H1 (cell line): ENCODE measurements at regions not wholly inside any gene's neighbourhood (a gene's known extent, or its start where the extent isn't known, plus 50 kb on each side); places are given as distances from the start of the nearest gene placed in this dataset.

Experiments
- CTCF ChIA-PET: fragments of 300-600 bp; sonication (Branson Sonifier 250); formaldehyde crosslinking; loops from one replicate; lab custom pipeline; 2021; ENCODE audit not compliant: partially characterized antibody; lab: Charles Lee
- POLR2A ChIA-PET: fragments of 300-600 bp; sonication (Branson Sonifier 250); formaldehyde crosslinking; loops from one replicate; lab custom pipeline; 2021; ENCODE audit warnings: inconsistent platforms; ENCODE audit not compliant: partially characterized antibody; lab: Charles Lee
- DNase-seq, 2 experiments: peaks; one replicate each; pipeline versions ENCODE4 v3.0.0 to v3.0.0-alpha.2; 2010 to 2022; ENCODE audit warnings: low spot score in 2 of 2, low read depth in 1 of 2, mixed read lengths in 1 of 2
- FAIRE-seq: peaks from 2 replicates; lab custom pipeline; 2011; peaks lifted over from hg19 to GRCh38; lab: Jason Lieb, UNC
- H2AFZ ChIP-seq: 2 replicates; pipeline ENCODE4 v1.8.1; 2012; ENCODE audit warnings: low read length, inconsistent platforms
- H2AK5ac ChIP-seq: 2 replicates; pipeline ENCODE4 v1.6.1; 2013; ENCODE audit warnings: low read depth, low read length
- H2BK120ac ChIP-seq: replicated peaks from 2 replicates; pipeline ENCODE3; 2013; ENCODE audit warnings: low read depth, low read length, inconsistent platforms
- H2BK12ac ChIP-seq: 2 replicates; pipeline ENCODE4 v1.6.1; 2013; ENCODE audit warnings: low read depth, low read length
- H2BK15ac ChIP-seq: 2 replicates; pipeline ENCODE4 v1.6.1; 2013; ENCODE audit warnings: low read length
- H2BK20ac ChIP-seq: 2 replicates; pipeline ENCODE4 v1.6.1; 2013; ENCODE audit warnings: low read length
- H2BK5ac ChIP-seq: 2 replicates; pipeline ENCODE4 v1.6.1; 2013; ENCODE audit warnings: low read depth, low read length
- H3K14ac ChIP-seq: 2 replicates; pipeline ENCODE4 v1.6.1; 2013; ENCODE audit warnings: inconsistent platforms; ENCODE audit not compliant: insufficient read length
- H3K18ac ChIP-seq: 2 replicates; pipeline ENCODE4 v1.6.1; 2013; ENCODE audit warnings: low read length; ENCODE audit errors: extremely low read depth
- H3K23ac ChIP-seq: 2 replicates; pipeline ENCODE4 v1.6.1; 2013; ENCODE audit warnings: inconsistent platforms; ENCODE audit not compliant: insufficient read length
- H3K23me2 ChIP-seq: 2 replicates; pipeline ENCODE4 v1.6.1; 2013; ENCODE audit warnings: low read depth, low read length
- H3K27ac ChIP-seq: 2 replicates; pipeline ENCODE4 v1.6.1; 2011; ENCODE audit warnings: low read depth, low read length, inconsistent platforms
- H3K27me3 ChIP-seq, 4 experiments: replicated peaks in 1 of 4; 1 replicate in 1 of 4; 2 replicates in 3 of 4; pipeline versions ENCODE4 v1.6.1 to v1.8.1; 2011 to 2013; ENCODE audit warnings: low read length in 3 of 4, mild to moderate bottlenecking in 3 of 4, inconsistent platforms in 2 of 4, mixed read lengths in 2 of 4, moderate library complexity in 1 of 4; ENCODE audit not compliant: control insufficient read depth in 3 of 4, insufficient read depth in 3 of 4; ENCODE audit errors: extremely low read depth in 1 of 4
- H3K36me3 ChIP-seq, 4 experiments: 2 replicates each; pipeline versions ENCODE4 v1.6.1 to v1.8.1; 2011 to 2013; ENCODE audit warnings: mild to moderate bottlenecking in 4 of 4, low read length in 3 of 4, moderate library complexity in 2 of 4, control low read depth in 1 of 4, inconsistent platforms in 1 of 4; ENCODE audit not compliant: insufficient read depth in 4 of 4, control insufficient read depth in 2 of 4
- H3K4ac ChIP-seq: replicated peaks from 2 replicates; pipeline ENCODE3; 2013; ENCODE audit warnings: low read length, low read depth, mixed read lengths, inconsistent platforms; ENCODE audit not compliant: insufficient read length
- H3K4me1 ChIP-seq, 4 experiments: replicated peaks in 1 of 4; 1 replicate in 1 of 4; 2 replicates in 3 of 4; pipeline versions ENCODE4 v1.6.1 to v1.8.1; 2011 to 2013; ENCODE audit warnings: low read length in 3 of 4, inconsistent platforms in 2 of 4, mixed read lengths in 1 of 4; ENCODE audit not compliant: insufficient read depth in 4 of 4, control insufficient read depth in 3 of 4
- H3K4me2 ChIP-seq, 2 experiments: 2 replicates each; pipeline versions ENCODE4 v1.6.1 to v1.8.1; 2011 to 2013; ENCODE audit warnings: low read depth in 2 of 2, low read length in 2 of 2, control low read depth in 1 of 2, inconsistent platforms in 1 of 2, mild to moderate bottlenecking in 1 of 2; ENCODE audit not compliant: insufficient read depth in 1 of 2
- H3K4me3 ChIP-seq, 4 experiments: fragments of 200-600, 300-600 bp in 1 of 4; sonication (generic), shearing (Covaris generic), sonication (Bioruptor Twin) in 1 of 4; 2 replicates each; pipeline versions ENCODE4 v1.5.1 to v1.8.1; 2011 to 2016; ENCODE audit warnings: low read length in 4 of 4, low read depth in 3 of 4, control low read depth in 2 of 4, inconsistent platforms in 2 of 4, mild to moderate bottlenecking in 2 of 4, mixed read lengths in 1 of 4, moderate library complexity in 1 of 4; ENCODE audit not compliant: insufficient read depth in 2 of 4; ENCODE audit errors: extremely low read depth in 1 of 4
- H3K56ac ChIP-seq: replicated peaks from 2 replicates; pipeline ENCODE3; 2013; ENCODE audit warnings: low read depth, mild to moderate bottlenecking, mixed read lengths, low read length, inconsistent platforms; ENCODE audit not compliant: insufficient read length
- H3K79me1 ChIP-seq: 2 replicates; pipeline ENCODE4 v1.6.1; 2013; ENCODE audit warnings: low read depth, low read length, control low read depth
- H3K79me2 ChIP-seq, 2 experiments: 2 replicates each; pipeline versions ENCODE4 v1.6.1 to v1.8.1; 2012 to 2013; ENCODE audit warnings: low read length in 2 of 2, mild to moderate bottlenecking in 2 of 2, inconsistent platforms in 1 of 2; ENCODE audit not compliant: insufficient read depth in 2 of 2, control insufficient read depth in 1 of 2
- H3K9ac ChIP-seq, 4 experiments: replicated peaks in 1 of 4; 1 replicate in 1 of 4; 2 replicates in 3 of 4; pipeline versions ENCODE4 v1.6.1 to v1.8.1; 2011 to 2013; ENCODE audit warnings: low read depth in 3 of 4, low read length in 3 of 4, control low read depth in 2 of 4, mild to moderate bottlenecking in 2 of 4, moderate library complexity in 2 of 4, inconsistent platforms in 1 of 4; ENCODE audit errors: extremely low read depth in 1 of 4
- H3K9me3 ChIP-seq, 2 experiments: 2 replicates each; pipeline versions ENCODE4 v1.6.1 to v1.8.1; 2012 to 2013; ENCODE audit warnings: mild to moderate bottlenecking in 2 of 2, moderate library complexity in 2 of 2, control low read depth in 1 of 2, inconsistent platforms in 1 of 2, low read depth in 1 of 2, low read length in 1 of 2, mixed read lengths in 1 of 2; ENCODE audit not compliant: insufficient read depth in 2 of 2
- H4K20me1 ChIP-seq, 2 experiments: replicated peaks in 1 of 2; 2 replicates each; pipeline versions ENCODE3 to v1.8.1; 2011 to 2013; ENCODE audit warnings: inconsistent platforms in 2 of 2, low read length in 2 of 2, mild to moderate bottlenecking in 1 of 2; ENCODE audit not compliant: insufficient read depth in 2 of 2, control insufficient read depth in 1 of 2
- H4K5ac ChIP-seq: 2 replicates; pipeline ENCODE4 v1.6.1; 2013; ENCODE audit warnings: low read length, low read depth, mixed read lengths, inconsistent platforms; ENCODE audit not compliant: insufficient read length
- H4K8ac ChIP-seq: 2 replicates; pipeline ENCODE4 v1.8.0; 2013; ENCODE audit warnings: mild to moderate bottlenecking, moderate library complexity, low read length, inconsistent platforms; ENCODE audit not compliant: insufficient read depth; ENCODE audit errors: extremely low read depth
- H4K91ac ChIP-seq: replicated peaks from 2 replicates; pipeline ENCODE3; 2013; ENCODE audit warnings: low read length, mixed read lengths, inconsistent platforms; ENCODE audit not compliant: insufficient read length
- CHD2 ChIP-seq: IDR thresholded peaks from 2 replicates; pipeline ENCODE4 v1.6.1; 2012; ENCODE audit warnings: low read length, improper control_type of control experiment
- CTBP2 ChIP-seq: IDR thresholded peaks from 2 replicates; pipeline ENCODE4 v1.7.0; 2011; ENCODE audit warnings: borderline replicate concordance, mild to moderate bottlenecking, moderate library complexity, mixed read lengths, low read length; ENCODE audit not compliant: insufficient read depth, insufficient read length
- EP300 ChIP-seq, 2 experiments: IDR thresholded peaks; 1 replicate in 1 of 2; 2 replicates in 1 of 2; pipeline ENCODE4 v1.6.1; 2011 to 2012; ENCODE audit warnings: low read depth in 2 of 2, low read length in 2 of 2, mild to moderate bottlenecking in 2 of 2, borderline replicate concordance in 1 of 2, inconsistent platforms in 1 of 2, moderate library complexity in 1 of 2
- EZH2 ChIP-seq: fragments of 200-600 bp; sonication (generic); IDR thresholded peaks from 2 replicates; pipeline ENCODE4 v1.7.1; 2012; ENCODE audit warnings: low read depth, mild to moderate bottlenecking, moderate library complexity, low read length, inconsistent platforms; ENCODE audit not compliant: severe bottlenecking
- POU5F1 ChIP-seq: IDR thresholded peaks from 2 replicates; pipeline ENCODE4 v1.6.1; 2011; ENCODE audit warnings: low read depth, mild to moderate bottlenecking, low read length, moderate library complexity
- YY1 ChIP-seq: IDR thresholded peaks from 2 replicates; pipeline ENCODE4 v1.6.1; 2011; ENCODE audit warnings: low read depth, mild to moderate bottlenecking, low read length
- WGBS, 2 experiments: shearing (Covaris generic) in 1 of 2; methylation state at CpG; one replicate each; pipeline versions ENCODE4 v1.1.6 to v1.1.7; 2013 to 2015; ENCODE audit warnings: low lambda C conversion rate in 2 of 2, mixed read lengths in 2 of 2, inconsistent platforms in 1 of 2, low coverage in 1 of 2, missing lambda C conversion rate in 1 of 2; ENCODE audit not compliant: insufficient replicate concordance in 2 of 2, insufficient coverage in 1 of 2, insufficient read length in 1 of 2; ENCODE audit errors: extremely low coverage in 1 of 2, missing lambda C conversion rate in 1 of 2; 5-methylcytosine and 5-hydroxymethylcytosine counted together

GRCh38 chr6:22926790-22927354 is 357.5 kb downstream of the HDGFL1 start:
- CTCF ChIA-PET: interaction anchor here (0.6 to 1.0 kb wide), 2 partner anchors 21 to 1020 kb away, joined by 3 to 4 read pairs; no protein-coding TSS in a partner anchor
- no peaks in the 10 kb centered on the region for H3K23me2 ChIP-seq
- no peak overlapping the region for H3K18ac ChIP-seq
- H3K4me3 ChIP-seq: no peak overlapping the region
- H3K4ac ChIP-seq: no peak overlapping the region
- no peak overlapping the region for H4K8ac ChIP-seq
- no peak overlapping the region for H4K5ac ChIP-seq
- no peak for FAIRE-seq
- no peak overlapping the region for H2BK15ac ChIP-seq
- H3K4me1 ChIP-seq: peaks cover 0 to 4% (median 0%) of the 10 kb centered on the region in 4 experiments; a peak in 1 of 7 replicates
- no peak overlapping the region for H3K23ac ChIP-seq
- no peak for TF ChIP-seq YY1
- TF ChIP-seq CHD2: no peak
- no peak for TF ChIP-seq EZH2
- no peak for TF ChIP-seq CTBP2
- no peak for TF ChIP-seq POU5F1
- TF ChIP-seq EP300 (IDR thresholded peaks at IDR 0.05; ENCODE audit: borderline replicate concordance in 1 of 2, low read depth in 2 of 2, low read length in 2 of 2): no peak
- H3K56ac ChIP-seq: no peak overlapping the region
- no peaks in the 10 kb centered on the region for H3K9me3 ChIP-seq
- no peaks in the 10 kb centered on the region for H3K79me2 ChIP-seq
- H4K20me1 ChIP-seq: no peaks in the 10 kb centered on the region
- H3K36me3 ChIP-seq: no peaks in the 10 kb centered on the region
- no peak overlapping the region for H2BK120ac ChIP-seq
- H2AK5ac ChIP-seq: no peak overlapping the region
- H2BK5ac ChIP-seq: no peak overlapping the region
- H2AFZ ChIP-seq: no peak overlapping the region
- H3K9ac ChIP-seq: no peak overlapping the region
- H3K4me2 ChIP-seq: no peak overlapping the region
- H3K79me1 ChIP-seq: no peaks in the 10 kb centered on the region
- H3K27me3 ChIP-seq: no peaks in the 10 kb centered on the region
- H2BK20ac ChIP-seq: no peak overlapping the region
- no peak overlapping the region for H4K91ac ChIP-seq
- 87% methylated on average over 2 of the region's 2 CpGs; no CpG with 5 or more reads in 1 of the 2 experiments for WGBS, 2 experiments
- POLR2A ChIA-PET: no interaction called here
- H3K14ac ChIP-seq: no peak overlapping the region
- H3K27ac ChIP-seq: no peak overlapping the region
- H2BK12ac ChIP-seq: no peak overlapping the region
- no peak for DNase-seq
